Hematopoietic multipotent progenitor cell treated with erythropoietin and hydrocortisone succinate and interleukin-3 and kit ligand, for 8 days (in vitro differentiated cells): ENCODE measurements at regions not wholly inside any gene's neighbourhood (a gene's known extent, or its start where the extent isn't known, plus 50 kb on each side); places are given as distances from the start of the nearest gene placed in this dataset.
"Not testable (repeated sequence)": the region's sequence is repeated elsewhere in the genome, so short reads cannot be mapped to it uniquely, and the experiment has no call there.

Experiments
- DNase-seq: peaks from one replicate; pipeline ENCODE4 v3.0.0-alpha.2; 2015

- DNase-seq: no peak
These were observed 585.2 kb downstream of the ACTL7B start for GRCh38 chr9:108270561-108270960.

- no peak for DNase-seq
These were observed 585.7 kb downstream of the ACTL7B start for GRCh38 chr9:108270051-108270450.

DNA sequence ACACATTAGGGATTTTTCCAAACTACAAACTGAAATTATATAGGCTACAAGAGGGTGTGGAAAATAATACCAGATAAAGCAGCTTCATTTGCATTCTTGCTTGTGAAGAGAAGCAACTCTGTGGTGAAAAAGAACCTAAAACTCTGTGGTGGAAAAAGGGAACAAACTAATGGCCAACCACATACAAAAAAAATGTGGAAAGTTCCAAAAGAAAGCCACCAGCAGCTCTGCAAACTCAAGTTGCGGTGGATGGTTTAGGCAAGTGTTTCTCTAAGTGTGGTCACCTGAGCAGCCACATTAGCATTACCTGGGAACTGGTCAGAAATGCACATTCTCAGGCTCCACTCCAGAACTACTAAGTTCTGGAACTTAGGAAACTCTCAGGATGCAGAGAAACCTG lies 586.4 kb downstream of the ACTL7B start:
- no peak for DNase-seq

DNA sequence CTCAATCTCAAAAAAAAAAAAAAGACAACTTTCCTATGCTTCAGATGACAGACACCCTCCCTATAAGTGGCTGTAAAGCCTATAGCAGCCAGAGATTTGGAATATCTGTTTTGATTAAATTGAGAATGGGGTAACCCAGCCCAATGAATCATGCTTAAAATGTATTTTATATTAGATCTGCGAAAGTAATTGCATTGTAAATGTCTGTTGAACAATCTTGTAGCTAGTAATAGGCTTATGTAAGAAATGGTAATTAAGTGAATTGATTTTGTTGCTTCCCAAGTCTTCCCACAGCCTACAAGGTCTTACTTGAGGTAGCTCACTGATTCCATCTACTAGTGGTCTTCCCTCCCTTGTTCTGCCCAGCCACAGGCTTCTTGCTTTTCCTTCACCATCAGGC lies 590.7 kb downstream of the ACTL7B start:
- no peak for DNase-seq

DNA sequence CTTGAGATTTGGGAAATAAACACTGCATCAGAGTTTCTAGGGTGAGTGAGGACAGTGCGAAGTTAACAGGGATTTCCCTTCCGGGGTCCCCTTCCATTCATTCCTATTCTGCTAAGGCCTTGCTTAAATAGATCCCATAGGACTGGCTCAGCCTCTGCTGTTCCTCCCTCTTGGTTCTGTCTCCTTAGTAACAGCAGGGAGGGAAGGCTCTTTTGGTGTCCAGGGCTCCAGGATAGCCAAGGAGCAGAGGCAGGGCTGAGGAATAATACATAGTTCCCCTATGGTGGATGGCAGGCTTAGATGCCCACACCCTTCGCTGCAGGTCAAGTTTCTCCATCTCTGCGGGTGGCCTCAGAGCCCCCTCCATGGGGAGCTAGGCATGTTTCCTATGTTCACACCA lies 591.7 kb downstream of the ACTL7B start:
- DNase-seq: no peak

GRCh38 chr9:108262836-108263235 lies 593.0 kb downstream of the ACTL7B start:
- DNase-seq: no peak

DNA sequence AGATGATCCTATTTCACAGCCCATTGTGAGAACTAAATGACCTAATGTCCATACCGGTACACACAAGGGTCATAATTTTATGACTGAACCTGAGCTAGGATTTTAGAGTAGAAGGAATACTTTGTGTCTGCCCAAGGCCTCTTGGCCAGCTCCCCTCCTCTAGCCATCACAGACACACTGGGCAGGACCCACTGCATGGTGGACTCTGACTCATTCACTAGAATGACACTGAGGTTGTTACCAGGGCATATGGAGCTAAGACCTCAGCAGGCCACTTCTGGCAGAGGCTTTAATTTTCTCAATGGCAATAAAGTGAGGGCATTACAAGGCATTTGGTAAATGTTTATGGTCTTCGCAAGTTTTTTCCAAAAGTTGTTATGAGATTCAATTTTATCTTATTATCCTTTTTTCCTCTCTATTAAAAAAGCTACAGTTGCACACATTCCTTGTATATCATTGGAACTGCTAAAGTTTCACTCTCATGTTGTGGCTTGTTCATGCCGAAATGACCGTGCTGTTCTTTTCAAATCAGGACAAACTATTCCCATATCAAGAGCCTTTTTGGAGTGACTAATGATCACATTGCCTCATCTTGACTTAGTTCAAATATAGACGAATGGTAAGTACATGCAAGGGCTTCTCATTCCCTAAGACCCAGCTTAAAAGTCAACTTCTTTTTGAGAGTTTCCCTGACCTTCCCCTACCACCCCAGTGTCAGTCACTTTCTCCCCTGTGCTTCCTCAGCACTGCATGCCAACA lies 595.7 kb downstream of the ACTL7B start:
- DNase-seq: no peak

DNA sequence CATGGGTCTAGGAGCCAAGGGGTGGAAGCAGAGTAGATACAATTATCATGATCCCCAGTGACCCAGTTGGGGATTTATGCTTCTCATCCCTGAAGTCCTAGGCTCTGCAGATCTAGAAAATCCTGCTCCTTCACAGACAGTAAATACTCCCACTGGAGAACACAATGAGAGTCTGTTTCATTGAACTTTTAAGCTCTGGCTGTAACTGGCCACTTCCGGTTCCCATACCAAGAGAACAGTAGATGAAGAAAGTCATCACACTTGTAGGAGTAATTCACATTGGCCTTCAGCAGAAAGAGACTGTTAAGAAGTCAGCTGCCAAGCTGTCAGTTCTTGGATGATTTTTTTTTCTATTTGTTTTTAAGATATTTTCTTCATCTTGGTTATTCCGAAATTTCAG lies 597.1 kb downstream of the ACTL7B start:
- DNase-seq: no peak

DNA sequence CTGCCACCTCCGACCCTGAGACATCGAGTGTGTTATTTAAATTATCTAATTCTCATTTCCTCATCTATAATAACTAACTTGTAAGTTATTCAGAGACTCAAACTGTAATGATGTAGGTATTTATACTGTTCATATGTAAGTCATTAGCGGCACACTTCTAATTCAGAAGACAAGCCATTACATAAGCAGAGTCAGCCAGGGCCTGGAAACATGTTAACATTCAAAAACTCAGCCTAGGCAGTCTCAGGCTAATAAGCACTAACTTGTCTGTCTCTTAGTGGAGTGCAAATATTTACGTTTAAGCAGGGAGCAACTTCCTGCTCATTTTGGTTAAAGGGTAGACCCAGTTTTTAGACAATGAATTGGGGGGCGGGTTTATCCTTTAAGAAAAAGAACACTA lies 598.4 kb downstream of the ACTL7B start:
- DNase-seq: no peak

DNA sequence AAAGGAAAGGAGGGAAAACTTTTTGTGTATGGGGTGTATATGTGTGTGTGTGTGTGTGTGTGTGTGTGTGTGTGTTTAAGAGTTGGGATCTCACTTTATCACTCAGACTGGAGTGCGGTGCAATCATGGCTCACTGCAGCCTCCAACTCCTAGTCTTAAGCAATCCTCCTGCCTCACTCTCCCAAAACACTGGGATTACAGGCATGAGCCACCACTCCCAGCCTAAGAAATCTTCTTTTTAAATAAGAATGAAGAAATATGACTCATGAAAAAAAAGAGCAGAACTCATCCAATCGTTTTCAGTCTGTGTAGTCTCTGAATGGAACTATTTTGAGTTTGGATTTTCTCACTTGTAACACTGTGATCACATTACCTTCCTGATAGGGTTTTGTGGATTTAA lies 601.5 kb downstream of the ACTL7B start:
- DNase-seq: no peak

- not testable (repeated sequence) for DNase-seq
These were observed 608.4 kb downstream of the ACTL7B start for GRCh38 chr9:108247391-108247790.

DNA sequence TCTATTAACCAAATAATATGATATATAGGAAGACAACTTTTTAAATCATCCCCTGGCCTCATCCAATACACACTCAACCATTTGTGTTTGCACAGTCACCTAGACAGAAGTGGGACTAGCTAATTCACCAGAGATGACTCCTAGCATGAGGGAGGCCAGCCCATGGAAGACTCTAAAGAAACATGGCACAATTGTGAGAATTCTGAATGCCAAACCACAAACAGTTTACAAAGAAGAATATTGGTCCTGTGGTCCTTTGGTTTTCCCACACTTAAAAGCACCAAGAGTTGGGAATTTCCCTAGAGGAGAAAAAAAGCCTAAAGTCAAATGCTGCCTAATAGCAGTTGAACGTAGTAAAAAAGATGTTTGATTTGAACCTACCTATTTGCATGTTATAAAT lies 609.9 kb downstream of the ACTL7B start:
- DNase-seq: no peak

- DNase-seq: no peak
These were observed 610.5 kb downstream of the ACTL7B start for GRCh38 chr9:108245331-108245730.

GRCh38 chr9:108244686-108245085 lies 611.1 kb downstream of the ACTL7B start:
- no peak for DNase-seq

GRCh38 chr9:108241384-108242073 lies 614.3 kb downstream of the ACTL7B start:
- no peak for DNase-seq

DNA sequence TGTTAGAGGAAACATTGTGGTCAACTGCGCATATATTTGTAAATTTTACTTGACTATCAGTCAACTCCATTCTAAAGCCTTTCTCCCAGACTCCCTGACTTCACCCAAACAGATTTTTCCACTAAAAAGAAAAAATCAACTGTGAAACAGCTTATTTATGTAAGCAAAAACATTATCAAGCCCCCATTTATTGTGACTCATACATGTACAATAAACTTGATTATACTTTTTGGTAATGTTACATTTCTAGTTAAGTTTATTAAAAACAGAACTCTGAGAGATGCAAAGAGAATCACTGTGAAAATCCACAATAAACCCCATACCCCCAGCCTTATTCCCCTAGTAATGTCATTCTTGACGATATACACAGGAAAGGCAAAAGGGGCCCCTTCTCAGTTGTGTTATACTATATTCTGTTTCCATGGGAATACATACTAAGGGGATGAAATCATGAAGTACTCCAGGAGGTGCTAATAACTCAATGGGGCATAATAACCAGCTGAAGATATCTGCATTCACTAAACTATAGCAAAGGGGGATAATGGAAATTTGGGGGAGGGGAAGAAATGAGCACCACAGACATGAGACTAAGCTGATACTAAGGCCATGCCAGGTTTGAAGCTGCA lies 616.0 kb downstream of the ACTL7B start:
- DNase-seq: no peak

- DNase-seq: no peak
These were observed 620.2 kb downstream of the ACTL7B start for GRCh38 chr9:108235609-108236008.

GRCh38 chr9:108234811-108235210 lies 621.0 kb downstream of the ACTL7B start:
- DNase-seq: no peak

- DNase-seq: no peak
These were observed 630.5 kb downstream of the ACTL7B start for GRCh38 chr9:108225149-108225800.

- DNase-seq: no peak
These were observed 631.1 kb downstream of the ACTL7B start for GRCh38 chr9:108224716-108225115.

DNA sequence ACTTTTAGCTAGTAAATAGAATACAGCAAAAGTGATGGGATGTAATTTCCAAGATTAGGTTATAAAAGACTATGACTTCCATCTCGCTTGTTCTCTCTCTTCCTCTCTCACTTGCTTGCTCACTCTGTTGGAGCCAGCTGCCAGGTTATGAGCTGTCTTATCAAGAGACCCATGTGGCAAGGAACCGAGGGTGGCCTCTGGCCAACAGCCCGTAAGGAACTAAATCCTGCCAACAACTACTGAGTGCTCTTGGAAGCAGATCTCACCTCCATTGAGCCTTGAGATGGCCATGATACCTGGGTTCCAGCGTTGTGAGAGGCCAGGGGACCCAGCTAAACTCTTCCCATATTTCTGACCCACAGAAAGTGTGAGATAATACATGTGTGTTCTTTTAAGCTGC lies 636.1 kb downstream of the ACTL7B start:
- DNase-seq: peak; percentile 30

DNA sequence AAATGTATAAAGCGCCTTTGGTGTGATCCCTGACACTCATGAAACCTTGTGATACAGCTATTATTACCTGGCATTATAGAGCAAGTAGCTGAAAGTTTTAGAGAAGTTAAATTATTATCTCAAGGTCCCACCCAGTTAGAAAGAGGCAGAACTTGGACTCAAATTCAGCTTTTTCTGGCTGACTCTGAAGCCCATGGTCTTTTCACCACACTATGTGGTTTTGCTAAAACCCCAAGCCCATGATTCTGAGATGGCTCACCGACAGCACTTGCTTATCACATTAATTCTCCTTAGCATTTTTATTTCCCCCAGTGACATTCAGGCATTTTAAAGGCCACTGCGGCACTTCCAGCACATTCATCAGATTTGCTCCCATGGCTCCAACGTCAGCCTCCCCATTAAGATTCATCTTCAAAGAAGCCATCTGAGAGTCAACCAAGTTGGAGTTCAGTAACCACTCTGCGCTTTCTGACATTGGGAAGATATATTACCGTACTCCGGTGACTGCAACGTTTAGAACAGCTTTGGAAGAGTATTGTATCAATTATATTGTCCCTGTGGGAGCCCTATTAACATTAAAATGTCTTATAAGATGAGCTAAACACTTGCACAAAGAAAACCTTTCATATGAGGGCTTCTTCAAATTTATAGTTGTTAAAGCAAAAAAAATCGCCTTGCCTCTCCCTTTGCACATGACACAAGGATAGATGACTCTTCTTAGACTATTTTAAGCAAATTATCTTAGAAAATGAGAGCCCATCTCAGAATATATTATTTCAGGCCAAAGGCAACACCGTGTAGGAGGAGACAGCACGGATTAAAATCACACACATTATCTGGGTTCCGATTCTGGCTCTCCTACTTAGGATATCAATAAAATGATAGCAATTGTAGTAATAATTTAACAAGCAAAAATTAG lies 638.1 kb downstream of the ACTL7B start:
- no peak for DNase-seq

DNA sequence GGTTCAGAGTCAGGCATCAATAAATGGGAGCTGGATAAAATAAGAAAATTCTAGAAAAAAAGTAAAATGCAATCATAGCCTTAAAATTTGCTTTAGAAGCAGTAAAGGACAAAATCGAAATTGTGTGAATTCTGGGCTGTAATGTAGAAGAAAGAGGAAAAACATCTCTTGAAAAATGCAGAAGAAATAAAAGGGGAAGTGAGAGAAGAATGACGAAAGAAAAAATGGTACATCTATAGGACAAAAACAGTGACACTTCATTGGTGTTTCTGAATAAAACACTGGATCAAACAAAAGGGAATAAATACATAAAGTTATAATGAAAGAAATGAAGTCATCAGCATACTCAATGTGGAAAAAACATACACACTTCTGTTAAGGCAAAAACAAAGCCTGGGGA lies 642.3 kb downstream of the ACTL7B start:
- no peak for DNase-seq
